Muscle layer of colon (tissue), 2 donors: ENCODE measurements at regions not wholly inside any gene's neighbourhood (a gene's known extent, or its start where the extent isn't known, plus 50 kb on each side); places are given as distances from the start of the nearest gene placed in this dataset.

Experiments
- H3K27ac ChIP-seq: one replicate; pipeline ENCODE4 v1.7.0; 2013; ENCODE audit warnings: low read depth, mild to moderate bottlenecking, low read length, moderate library complexity
- H3K27me3 ChIP-seq, 2 donors: one replicate each; pipeline ENCODE4 v1.7.0; 2013; ENCODE audit warnings: low read length in 2 of 2, mild to moderate bottlenecking in 2 of 2; ENCODE audit not compliant: insufficient read depth in 2 of 2, control insufficient read depth in 1 of 2
- H3K36me3 ChIP-seq: one replicate; pipeline ENCODE4 v1.7.0; 2013; ENCODE audit warnings: mild to moderate bottlenecking, low read length; ENCODE audit not compliant: insufficient read depth
- H3K4me1 ChIP-seq: one replicate; pipeline ENCODE4 v1.7.0; 2013; ENCODE audit warnings: mild to moderate bottlenecking, low read length; ENCODE audit not compliant: insufficient read depth
- H3K4me3 ChIP-seq, 2 donors: one replicate each; pipeline ENCODE4 v1.7.0; 2013; ENCODE audit warnings: low read length in 2 of 2, low read depth in 1 of 2, mild to moderate bottlenecking in 1 of 2, moderate library complexity in 1 of 2
- H3K9ac ChIP-seq: one replicate; pipeline ENCODE4 v1.7.0; 2013; ENCODE audit warnings: low read length
- H3K9me3 ChIP-seq: one replicate; pipeline ENCODE4 v1.7.0; 2013; ENCODE audit warnings: mild to moderate bottlenecking, low read length
- donor health status: abdominal sarcoma.
- donor health status: Adenocarcinoma of cecum.

DNA sequence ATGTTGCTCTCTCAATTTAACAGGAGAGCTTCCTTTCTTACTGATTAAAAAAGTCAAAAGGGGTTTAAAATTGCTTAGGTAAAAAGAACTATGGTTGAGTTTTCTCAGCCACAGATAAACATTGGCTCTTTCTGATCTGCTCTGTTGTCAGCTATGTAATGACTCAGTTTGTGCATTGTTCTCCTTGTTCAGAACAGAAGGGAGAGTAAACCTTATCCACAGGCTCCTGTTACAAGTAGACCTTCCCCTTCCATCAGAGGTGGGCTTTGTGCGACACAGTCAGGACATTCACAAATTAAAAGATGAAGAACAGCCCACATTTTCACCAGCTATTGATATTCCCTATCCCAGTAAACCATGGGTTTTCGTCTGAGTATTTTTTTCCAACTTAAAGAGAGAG is 236.3 kb upstream of the SEMA6A start:
- no peak overlapping the region for H3K9ac ChIP-seq
- no peaks in the 10 kb centered on the region for H3K27me3 ChIP-seq
- H3K27ac ChIP-seq = no peak overlapping the region

DNA sequence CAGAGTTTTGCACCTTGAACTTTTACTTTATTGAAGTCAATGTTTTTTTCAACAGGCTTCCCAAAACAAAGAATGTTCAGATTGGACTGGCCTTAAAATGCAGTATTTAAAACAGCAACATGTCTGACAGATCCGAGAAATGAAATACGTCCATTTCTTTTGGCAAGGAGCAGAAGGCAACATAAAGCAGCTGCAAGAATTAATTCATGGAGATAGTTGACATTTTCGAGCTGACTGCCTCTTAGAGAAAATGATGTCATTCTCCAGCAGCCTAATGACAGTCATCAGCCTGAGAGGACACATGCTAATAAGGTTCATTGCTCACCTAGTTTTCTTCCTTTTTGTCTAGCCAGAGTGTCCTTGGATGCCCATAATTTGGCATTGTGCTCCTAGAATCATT is 232.2 kb upstream of the SEMA6A start:
- H3K9ac ChIP-seq = no peak overlapping the region
- H3K27me3 ChIP-seq = no peaks in the 10 kb centered on the region
- no peak overlapping the region for H3K27ac ChIP-seq
- H3K4me1 ChIP-seq = no peaks in the 10 kb centered on the region
- no peak overlapping the region for H3K4me3 ChIP-seq
- H3K9me3 ChIP-seq = no peaks in the 10 kb centered on the region
- H3K36me3 ChIP-seq = no peaks in the 10 kb centered on the region

More for the DNA sequence above, 236.3 kb upstream of the SEMA6A start:
- Histone ChIP-seq H3K9me3 (no peaks in the 10 kb centered on the region), H3K36me3 (no peaks in the 10 kb centered on the region), H3K4me1 (no peaks in the 10 kb centered on the region), H3K4me3 (no peak overlapping the region)

- Histone ChIP-seq H3K4me1 (no peaks in the 10 kb centered on the region), H3K9me3 (no peaks in the 10 kb centered on the region), H3K9ac (no peak overlapping the region), H3K36me3 (no peaks in the 10 kb centered on the region), H3K4me3 (no peak overlapping the region), H3K27me3 (no peaks in the 10 kb centered on the region), H3K27ac (no peak overlapping the region)
Observed at GRCh38 chr5:116799401-116799800, 224.8 kb upstream of the SEMA6A start.

GRCh38 chr5:116795189-116795588 is 220.6 kb upstream of the SEMA6A start:
- Histone ChIP-seq H3K9ac (no peak overlapping the region), H3K27ac (no peak overlapping the region), H3K9me3 (no peaks in the 10 kb centered on the region), H3K27me3 (no peaks in the 10 kb centered on the region), H3K36me3 (no peaks in the 10 kb centered on the region), H3K4me3 (no peak overlapping the region), H3K4me1 (no peaks in the 10 kb centered on the region)

- Histone ChIP-seq H3K27me3 (no peaks in the 10 kb centered on the region), H3K36me3 (no peaks in the 10 kb centered on the region), H3K9me3 (no peaks in the 10 kb centered on the region), H3K4me3 (no peak overlapping the region), H3K9ac (no peak overlapping the region), H3K27ac (no peak overlapping the region), H3K4me1 (no peaks in the 10 kb centered on the region)
Observed at GRCh38 chr5:116789522-116789921, 214.9 kb upstream of the SEMA6A start.

GRCh38 chr5:116788851-116789403 is 214.3 kb upstream of the SEMA6A start:
- Histone ChIP-seq H3K9me3 (no peaks in the 10 kb centered on the region), H3K4me1 (no peaks in the 10 kb centered on the region), H3K27ac (no peak overlapping the region), H3K27me3 (no peaks in the 10 kb centered on the region), H3K4me3 (no peak overlapping the region), H3K36me3 (no peaks in the 10 kb centered on the region), H3K9ac (no peak overlapping the region)

- Histone ChIP-seq H3K9ac (no peak overlapping the region), H3K9me3 (no peaks in the 10 kb centered on the region), H3K4me3 (no peak overlapping the region), H3K27me3 (no peaks in the 10 kb centered on the region), H3K27ac (no peak overlapping the region), H3K36me3 (no peaks in the 10 kb centered on the region), H3K4me1 (no peaks in the 10 kb centered on the region)
Observed at GRCh38 chr5:116787570-116787969, 212.9 kb upstream of the SEMA6A start.

GRCh38 chr5:116785106-116785505 is 210.5 kb upstream of the SEMA6A start:
- H3K4me3 ChIP-seq = no peak overlapping the region
- H3K27me3 ChIP-seq = no peaks in the 10 kb centered on the region
- no peak overlapping the region for H3K27ac ChIP-seq
- H3K9ac ChIP-seq = no peak overlapping the region
- no peaks in the 10 kb centered on the region for H3K9me3 ChIP-seq
- H3K36me3 ChIP-seq = no peaks in the 10 kb centered on the region
- H3K4me1 ChIP-seq = no peaks in the 10 kb centered on the region

- H3K9me3 ChIP-seq = no peaks in the 10 kb centered on the region
- H3K27me3 ChIP-seq = no peaks in the 10 kb centered on the region
Observed at GRCh38 chr5:116779846-116780245, 205.2 kb upstream of the SEMA6A start.

GRCh38 chr5:116778651-116779280 is 204.1 kb upstream of the SEMA6A start:
- no peaks in the 10 kb centered on the region for H3K27me3 ChIP-seq
- H3K27ac ChIP-seq = no peak overlapping the region
- H3K36me3 ChIP-seq = no peaks in the 10 kb centered on the region
- H3K9me3 ChIP-seq = no peaks in the 10 kb centered on the region
- H3K4me3 ChIP-seq = no peak overlapping the region
- H3K9ac ChIP-seq = no peak overlapping the region
- H3K4me1 ChIP-seq = no peaks in the 10 kb centered on the region

More at GRCh38 chr5:116779846-116780245, 205.2 kb upstream of the SEMA6A start:
- no peak overlapping the region for H3K9ac ChIP-seq
- H3K27ac ChIP-seq = no peak overlapping the region
- H3K4me3 ChIP-seq = no peak overlapping the region
- H3K36me3 ChIP-seq = no peaks in the 10 kb centered on the region
- H3K4me1 ChIP-seq = no peaks in the 10 kb centered on the region

DNA sequence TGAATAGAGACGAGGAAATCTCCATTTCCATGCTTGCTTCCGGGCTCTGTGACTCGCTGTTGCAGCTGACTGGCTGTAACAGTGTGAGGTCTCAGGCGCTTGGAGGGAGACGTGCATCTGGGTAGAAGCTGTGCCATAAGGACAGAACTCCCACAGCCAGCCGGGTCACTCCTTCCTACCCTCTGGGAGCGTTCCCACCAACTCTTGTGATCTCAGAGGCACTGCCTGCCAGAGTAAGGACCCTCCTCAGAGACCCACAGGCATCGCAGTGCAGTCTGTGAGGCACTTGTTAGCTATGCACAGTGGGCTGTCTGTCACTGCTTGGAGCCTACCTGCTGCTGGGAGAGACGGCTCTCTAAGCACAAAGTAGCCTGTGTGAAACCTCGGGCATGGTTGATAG is 203.4 kb upstream of the SEMA6A start:
- no peak overlapping the region for H3K4me3 ChIP-seq
- no peaks in the 10 kb centered on the region for H3K27me3 ChIP-seq

GRCh38 chr5:116773926-116774325 is 199.3 kb upstream of the SEMA6A start:
- no peaks in the 10 kb centered on the region for H3K27me3 ChIP-seq
- H3K4me3 ChIP-seq = no peak overlapping the region
- no peaks in the 10 kb centered on the region for H3K36me3 ChIP-seq
- no peak overlapping the region for H3K9ac ChIP-seq
- H3K27ac ChIP-seq = no peak overlapping the region
- no peaks in the 10 kb centered on the region for H3K9me3 ChIP-seq
- peaks cover 16% of the 10 kb centered on the region for H3K4me1 ChIP-seq

More for the DNA sequence above, 203.4 kb upstream of the SEMA6A start:
- Histone ChIP-seq H3K4me1 (peaks cover 3% of the 10 kb centered on the region), H3K27ac (no peak overlapping the region), H3K9me3 (no peaks in the 10 kb centered on the region), H3K9ac (no peak overlapping the region), H3K36me3 (no peaks in the 10 kb centered on the region)
